Right lobe of liver (tissue), 4 donors: ENCODE measurements at regions not wholly inside any gene's neighbourhood (a gene's known extent, or its start where the extent isn't known, plus 50 kb on each side); places are given as distances from the start of the nearest gene placed in this dataset.

Experiments used
- POLR2A ChIP-seq: fragments of 450-650 bp; IDR thresholded peaks from one replicate; pipeline ENCODE4 v1.6.1; 2017; ENCODE audit warnings: antibody characterized with exemption, mild to moderate bottlenecking
- TF ChIP-seq, protein P1 (sequence below), 4 donors: fragments of 200-600 bp in 3 of 4; fragments of 450-650 bp in 1 of 4; IDR thresholded peaks; one replicate each; pipeline versions ENCODE4 v1.5.1 to v1.8.0; 2016 to 2022; ENCODE audit warnings: antibody characterized with exemption in 4 of 4, mild to moderate bottlenecking in 2 of 4
- donor health status: DM: no; HTN: no; CAD: no.
- donor health status: DM: no; HTN: no; CAD: no.
- donor health status: DM: no; HTN: yes; CAD: no.

DNA sequence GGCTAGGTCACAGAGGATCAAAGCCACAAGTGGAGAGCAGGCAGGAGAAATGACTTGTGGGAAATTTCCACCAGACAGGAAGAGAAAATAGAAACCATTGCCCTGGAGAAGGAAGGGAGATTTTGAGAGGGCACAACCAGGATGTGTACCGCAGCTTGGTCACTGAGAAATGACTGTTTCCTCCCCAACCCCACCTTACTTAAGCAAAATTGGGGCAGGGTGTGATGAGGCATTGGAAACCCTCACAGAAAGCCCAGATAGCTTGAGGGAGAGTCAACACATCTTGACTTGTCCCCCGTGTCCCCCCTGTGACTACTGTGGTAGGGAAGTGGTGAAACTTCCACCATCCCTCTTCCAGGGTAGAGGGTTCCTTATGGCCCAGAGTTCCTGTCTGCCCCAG lies 113.5 kb upstream of the FAM20A start:
- TF ChIP-seq POLR2A = no peak
- TF ChIP-seq, protein P1, sequence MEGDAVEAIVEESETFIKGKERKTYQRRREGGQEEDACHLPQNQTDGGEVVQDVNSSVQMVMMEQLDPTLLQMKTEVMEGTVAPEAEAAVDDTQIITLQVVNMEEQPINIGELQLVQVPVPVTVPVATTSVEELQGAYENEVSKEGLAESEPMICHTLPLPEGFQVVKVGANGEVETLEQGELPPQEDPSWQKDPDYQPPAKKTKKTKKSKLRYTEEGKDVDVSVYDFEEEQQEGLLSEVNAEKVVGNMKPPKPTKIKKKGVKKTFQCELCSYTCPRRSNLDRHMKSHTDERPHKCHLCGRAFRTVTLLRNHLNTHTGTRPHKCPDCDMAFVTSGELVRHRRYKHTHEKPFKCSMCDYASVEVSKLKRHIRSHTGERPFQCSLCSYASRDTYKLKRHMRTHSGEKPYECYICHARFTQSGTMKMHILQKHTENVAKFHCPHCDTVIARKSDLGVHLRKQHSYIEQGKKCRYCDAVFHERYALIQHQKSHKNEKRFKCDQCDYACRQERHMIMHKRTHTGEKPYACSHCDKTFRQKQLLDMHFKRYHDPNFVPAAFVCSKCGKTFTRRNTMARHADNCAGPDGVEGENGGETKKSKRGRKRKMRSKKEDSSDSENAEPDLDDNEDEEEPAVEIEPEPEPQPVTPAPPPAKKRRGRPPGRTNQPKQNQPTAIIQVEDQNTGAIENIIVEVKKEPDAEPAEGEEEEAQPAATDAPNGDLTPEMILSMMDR (IDR thresholded peaks at IDR 0.05) = no peak
